ENCODE measurements at regions not wholly inside any gene's neighbourhood (a gene's known extent, or its start where the extent isn't known, plus 50 kb on each side); places are given as distances from the start of the nearest gene placed in this dataset.
"Not testable (repeated sequence)": the region's sequence is repeated elsewhere in the genome, so short reads cannot be mapped to it uniquely, and the experiment has no call there.

DNA sequence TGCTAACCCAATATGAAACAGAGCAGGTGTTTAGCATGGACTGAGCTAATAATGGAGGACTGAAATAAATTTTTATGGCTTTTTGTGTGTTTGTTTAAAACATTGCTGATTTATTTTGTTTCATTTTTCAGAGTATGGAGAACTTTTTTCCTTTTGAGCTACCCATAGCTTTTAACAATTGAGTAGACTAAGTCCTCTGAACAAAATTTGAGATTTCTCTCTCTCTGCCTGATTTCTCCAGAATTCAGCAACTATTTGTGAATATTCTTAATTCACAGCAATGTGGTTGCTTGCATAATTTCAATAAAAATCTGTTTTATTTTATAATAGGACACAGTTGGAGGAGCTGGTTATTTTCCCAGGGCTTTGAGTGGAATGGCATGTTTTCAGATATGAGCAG, 103.7 kb downstream of the TPBG start:
- intact Hi-C loops (cut with DNase I): no loop called here
- Histone ChIP-seq H3K4me3 (no peak overlapping the region), H3K36me3 (no peaks in the 10 kb centered on the region), H3K27ac (no peak overlapping the region), H3K27me3 (no peaks in the 10 kb centered on the region), H3K9me3 (peaks cover 0 to 5% of the 10 kb centered on the region in 2 donors), H3K4me1 (no peaks in the 10 kb centered on the region)
- TF ChIP-seq, protein P1, sequence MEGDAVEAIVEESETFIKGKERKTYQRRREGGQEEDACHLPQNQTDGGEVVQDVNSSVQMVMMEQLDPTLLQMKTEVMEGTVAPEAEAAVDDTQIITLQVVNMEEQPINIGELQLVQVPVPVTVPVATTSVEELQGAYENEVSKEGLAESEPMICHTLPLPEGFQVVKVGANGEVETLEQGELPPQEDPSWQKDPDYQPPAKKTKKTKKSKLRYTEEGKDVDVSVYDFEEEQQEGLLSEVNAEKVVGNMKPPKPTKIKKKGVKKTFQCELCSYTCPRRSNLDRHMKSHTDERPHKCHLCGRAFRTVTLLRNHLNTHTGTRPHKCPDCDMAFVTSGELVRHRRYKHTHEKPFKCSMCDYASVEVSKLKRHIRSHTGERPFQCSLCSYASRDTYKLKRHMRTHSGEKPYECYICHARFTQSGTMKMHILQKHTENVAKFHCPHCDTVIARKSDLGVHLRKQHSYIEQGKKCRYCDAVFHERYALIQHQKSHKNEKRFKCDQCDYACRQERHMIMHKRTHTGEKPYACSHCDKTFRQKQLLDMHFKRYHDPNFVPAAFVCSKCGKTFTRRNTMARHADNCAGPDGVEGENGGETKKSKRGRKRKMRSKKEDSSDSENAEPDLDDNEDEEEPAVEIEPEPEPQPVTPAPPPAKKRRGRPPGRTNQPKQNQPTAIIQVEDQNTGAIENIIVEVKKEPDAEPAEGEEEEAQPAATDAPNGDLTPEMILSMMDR (IDR thresholded peaks at IDR 0.05): no peak
- DNase-seq (ENCODE audit: low spot score in 2 of 2): no peak

DNA sequence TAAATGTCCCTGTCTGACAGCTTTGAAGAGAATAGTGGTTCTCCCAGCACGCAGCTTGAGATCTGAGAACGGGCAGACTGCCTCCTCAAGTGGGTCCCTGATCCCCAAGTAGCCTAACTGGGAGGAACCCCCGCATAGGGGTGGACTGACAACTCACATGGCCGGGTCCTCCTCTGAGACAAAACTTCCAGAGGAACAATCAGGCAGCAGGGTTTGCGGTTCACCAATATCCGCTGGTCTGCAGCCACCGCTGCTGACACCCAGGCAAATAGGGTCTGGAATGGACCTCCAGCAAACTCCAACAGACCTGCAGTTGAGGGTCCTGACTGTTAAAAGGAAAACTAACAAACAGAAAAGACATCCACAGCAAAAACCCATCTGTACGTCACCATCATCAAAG, 106.5 kb downstream of the TPBG start:
- H3K27me3 ChIP-seq; H3K4me3 ChIP-seq; H3K4me1 ChIP-seq; H3K36me3 ChIP-seq; intact Hi-C loops (cut with DNase I); H3K27ac ChIP-seq; DNase-seq (ENCODE audit: low spot score in 2 of 2); H3K9me3 ChIP-seq: not testable (repeated sequence)

DNA sequence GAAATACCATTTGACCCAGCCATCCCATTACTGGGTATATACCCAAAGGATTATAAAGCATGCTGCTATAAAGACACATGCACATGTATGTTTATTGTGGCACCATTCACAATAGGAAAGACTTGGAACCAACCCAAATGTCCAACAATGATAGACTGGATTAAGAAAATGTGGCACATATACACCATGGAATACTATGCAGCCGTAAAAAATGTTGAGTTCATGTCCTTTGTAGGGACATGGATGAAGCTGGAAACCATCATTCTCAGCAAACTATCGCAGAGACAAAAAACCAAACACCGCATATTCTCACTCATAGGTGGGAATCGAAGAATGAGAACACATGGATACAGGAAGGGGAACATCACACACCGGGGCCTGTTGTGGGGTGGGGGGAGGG, 111.5 kb downstream of the TPBG start:
- intact Hi-C loops (cut with DNase I); DNase-seq (ENCODE audit: low spot score in 2 of 2); H3K4me3 ChIP-seq; H3K4me1 ChIP-seq; H3K27ac ChIP-seq; H3K9me3 ChIP-seq; H3K27me3 ChIP-seq; H3K36me3 ChIP-seq: not testable (repeated sequence)

DNA sequence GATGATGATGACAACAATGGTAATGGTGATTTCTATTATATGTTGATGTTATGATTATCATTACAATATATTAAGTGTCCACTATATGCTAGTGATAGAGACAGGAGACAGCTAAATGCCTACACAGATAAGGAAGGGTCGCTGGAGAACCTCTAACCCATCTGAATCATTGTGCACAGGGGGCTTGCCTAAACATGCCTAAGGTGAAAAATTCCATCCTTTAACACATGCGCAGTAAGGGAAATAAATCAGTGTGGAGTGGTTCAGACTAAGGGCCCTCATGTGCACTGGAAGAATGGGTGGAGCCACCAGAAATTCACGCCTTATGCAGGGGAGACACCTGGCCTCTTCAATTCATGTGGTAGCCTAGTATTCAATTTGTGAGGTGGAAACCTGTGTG, 120.4 kb downstream of the TPBG start:
- no peak for DNase-seq (ENCODE audit: low spot score in 2 of 2)
- intact Hi-C loops (cut with DNase I): no loop called here
- no peak overlapping the region for H3K27ac ChIP-seq

DNA sequence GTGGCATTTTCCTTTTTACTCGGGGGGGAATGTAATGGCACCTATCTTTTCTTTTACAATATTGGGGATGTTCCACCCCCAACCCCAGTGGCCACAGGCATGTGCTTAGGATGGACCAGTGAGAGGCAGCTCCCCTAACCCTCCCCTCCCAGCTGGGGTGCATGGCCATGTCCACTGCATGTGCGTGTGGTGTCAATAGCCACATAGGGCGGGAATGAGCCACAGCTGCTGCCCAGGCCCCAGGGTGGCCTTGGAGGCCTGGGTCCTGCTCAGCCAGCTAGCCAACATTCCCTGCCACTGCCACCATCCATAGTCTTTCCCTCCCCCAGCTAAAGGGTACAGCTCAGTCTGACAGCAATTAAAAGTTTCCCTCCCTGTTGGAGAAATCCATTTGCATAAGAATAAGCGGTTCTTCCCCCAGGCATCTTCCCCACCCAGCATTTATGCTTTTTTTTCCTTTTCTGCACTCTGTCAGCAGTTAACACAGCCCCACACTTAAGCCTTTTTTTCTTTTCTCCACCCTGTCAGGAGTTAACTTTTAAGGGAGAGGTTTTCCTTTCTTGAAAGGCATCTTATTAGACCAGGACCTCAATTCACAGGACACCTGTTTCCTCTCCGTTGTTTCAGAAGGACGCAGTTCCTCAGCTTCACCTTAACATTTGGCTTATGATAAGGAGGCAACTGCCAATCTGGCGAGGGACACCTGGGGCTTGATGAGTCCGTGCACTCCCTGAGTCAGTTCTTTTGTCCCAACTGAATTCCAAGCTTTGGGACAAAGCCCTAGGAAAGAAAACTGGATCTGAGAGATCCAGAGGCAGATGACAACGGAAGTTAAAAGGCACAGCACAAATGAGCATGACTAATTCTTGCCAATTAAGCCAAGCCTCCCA, 121.4 kb downstream of the TPBG start:
- no peak for DNase-seq (ENCODE audit: low spot score in 2 of 2)
- peaks cover 6 to 29% of the 10 kb centered on the region in 2 donors for H3K9me3 ChIP-seq
- intact Hi-C loops (cut with DNase I): no loop called here
- TF ChIP-seq, protein P1 (IDR thresholded peaks at IDR 0.05): no peak
- H3K4me1 ChIP-seq: no peaks in the 10 kb centered on the region
- H3K27me3 ChIP-seq: no peaks in the 10 kb centered on the region
- H3K4me3 ChIP-seq: no peak overlapping the region
- no peaks in the 10 kb centered on the region for H3K36me3 ChIP-seq
- H3K27ac ChIP-seq: no peak overlapping the region

More for the DNA sequence above, 120.4 kb downstream of the TPBG start:
- no peak overlapping the region for H3K4me3 ChIP-seq
- no peaks in the 10 kb centered on the region for H3K36me3 ChIP-seq
- no peaks in the 10 kb centered on the region for H3K4me1 ChIP-seq
- H3K9me3 ChIP-seq: peaks cover 6 to 29% of the 10 kb centered on the region in 2 donors
- TF ChIP-seq, protein P1 (IDR thresholded peaks at IDR 0.05): no peak
- H3K27me3 ChIP-seq: no peaks in the 10 kb centered on the region

DNA sequence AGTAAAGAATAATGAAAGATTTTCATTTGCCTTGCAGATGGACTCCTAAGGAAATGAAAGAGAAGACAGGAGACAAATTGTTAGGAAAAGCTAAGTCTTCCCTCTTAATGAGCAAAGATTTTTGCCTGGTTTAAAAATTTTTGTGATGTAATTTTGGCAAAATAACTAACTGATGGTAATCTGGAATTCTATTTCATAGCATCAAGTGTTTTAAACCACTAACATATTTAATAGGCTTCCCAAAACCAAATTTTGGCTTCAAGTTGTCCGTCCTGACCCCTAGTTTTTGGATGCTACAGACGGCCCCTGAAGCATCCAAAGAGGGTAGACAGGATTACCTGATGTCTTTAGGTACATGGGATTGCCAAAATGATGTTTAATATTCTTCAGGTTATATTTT, 124.3 kb downstream of the TPBG start:
- Histone ChIP-seq H3K27me3 (no peaks in the 10 kb centered on the region), H3K4me3 (no peak overlapping the region), H3K27ac (no peak overlapping the region), H3K36me3 (no peaks in the 10 kb centered on the region), H3K9me3 (peaks cover 6 to 29% of the 10 kb centered on the region in 2 donors), H3K4me1 (no peaks in the 10 kb centered on the region)
- intact Hi-C loops (cut with DNase I): no loop called here
- no peak for DNase-seq (ENCODE audit: low spot score in 2 of 2)
- TF ChIP-seq, protein P1 (IDR thresholded peaks at IDR 0.05): no peak

All from ascending aorta (tissue), 2 donors.